IMR-90 (cell line): ENCODE measurements at regions not wholly inside any gene's neighbourhood (a gene's known extent, or its start where the extent isn't known, plus 50 kb on each side); places are given as distances from the start of the nearest gene placed in this dataset.

Experiments used
- ATAC-seq: fragments of 200-7000 bp; cut with Tn5 transposase; 2 replicates; pipeline ENCODE4 v1.9.1; 2020; ENCODE audit warnings: low read depth, mild to moderate bottlenecking, moderate library complexity
- BruUV-seq: library from RNA; stranded (reverse); fragments of 400-500 nt; replicated peaks from 2 replicates; lab custom pipeline; 2021; lab: Mats Ljungman, UMichigan
- CTCF ChIA-PET: fragments of 300-600 bp; formaldehyde crosslinking; extraction: SDS; loops from one replicate; lab custom pipeline; 2021; ENCODE audit warnings: antibody characterized with exemption; lab: Yijun Ruan, JAX
- POLR2A ChIA-PET: fragments of 300-600 bp; sonication (Branson Sonifier 250); formaldehyde crosslinking; loops from one replicate; lab custom pipeline; 2022; ENCODE audit warnings: antibody characterized with exemption; ENCODE audit not compliant: unreplicated experiment; lab: Charles Lee
- DNase-seq: peaks from one replicate; pipeline ENCODE4 v3.0.0; 2013
- H2AFZ ChIP-seq: replicated peaks from 2 replicates; pipeline ENCODE3; 2013; ENCODE audit warnings: low read length, mild to moderate bottlenecking; ENCODE audit not compliant: poor library complexity
- H2AK5ac ChIP-seq: 2 replicates; pipeline ENCODE4 v1.6.1; 2013; ENCODE audit warnings: low read depth, low read length, inconsistent platforms
- H2AK9ac ChIP-seq: replicated peaks from 2 replicates; pipeline ENCODE3; 2013; ENCODE audit warnings: mild to moderate bottlenecking, low read depth, low read length, moderate library complexity; ENCODE audit not compliant: poor library complexity
- H2BK120ac ChIP-seq: 2 replicates; pipeline ENCODE4 v1.6.1; 2013; ENCODE audit warnings: low read depth, low read length, inconsistent platforms
- H2BK15ac ChIP-seq: 3 replicates; pipeline ENCODE4 v1.6.1; 2013; ENCODE audit warnings: low read depth, low read length, inconsistent platforms
- H2BK20ac ChIP-seq: 2 replicates; pipeline ENCODE4 v1.6.1; 2013; ENCODE audit warnings: low read depth, mild to moderate bottlenecking, inconsistent platforms, low read length, moderate library complexity
- H2BK5ac ChIP-seq: 2 replicates; pipeline ENCODE4 v1.6.1; 2013; ENCODE audit warnings: mild to moderate bottlenecking, low read depth, low read length, inconsistent platforms; ENCODE audit not compliant: poor library complexity, severe bottlenecking
- H3K14ac ChIP-seq: replicated peaks from 2 replicates; pipeline ENCODE4 v1.6.1; 2013; ENCODE audit warnings: low read depth, low read length, inconsistent platforms
- H3K18ac ChIP-seq: 2 replicates; pipeline ENCODE4 v1.6.1; 2013; ENCODE audit warnings: low read depth, low read length, control low read depth
- H3K23ac ChIP-seq: 2 replicates; pipeline ENCODE4 v1.6.1; 2013; ENCODE audit warnings: low read depth, low read length, inconsistent platforms
- H3K27ac ChIP-seq: 2 replicates; pipeline ENCODE4 v1.5.1; 2013; ENCODE audit warnings: mild to moderate bottlenecking, control low read depth, low read length; ENCODE audit not compliant: insufficient read depth
- H3K27me3 ChIP-seq: 2 replicates; pipeline ENCODE4 v1.6.1; 2013; ENCODE audit warnings: low read length; ENCODE audit not compliant: control insufficient read depth, insufficient read depth
- H3K36me3 ChIP-seq: 2 replicates; pipeline ENCODE4 v1.6.1; 2013; ENCODE audit warnings: low read length, mixed read lengths; ENCODE audit not compliant: control insufficient read depth, insufficient read depth
- H3K4ac ChIP-seq: 2 replicates; pipeline ENCODE4 v1.6.1; 2013; ENCODE audit warnings: low read depth, low read length, inconsistent platforms
- H3K4me1 ChIP-seq: 2 replicates; pipeline ENCODE4 v1.6.1; 2013; ENCODE audit warnings: low read length, mixed read lengths; ENCODE audit not compliant: control insufficient read depth, insufficient read depth
- H3K4me2 ChIP-seq: 2 replicates; pipeline ENCODE4 v1.6.1; 2013; ENCODE audit warnings: low read depth, mild to moderate bottlenecking, control low read depth, low read length, moderate library complexity
- H3K4me3 ChIP-seq: 2 replicates; pipeline ENCODE4 v1.5.1; 2013; ENCODE audit warnings: low read depth, mild to moderate bottlenecking, control low read depth, low read length, moderate library complexity; ENCODE audit not compliant: insufficient read depth
- H3K56ac ChIP-seq: 2 replicates; pipeline ENCODE4 v1.6.1; 2013; ENCODE audit warnings: low read length, inconsistent platforms; ENCODE audit not compliant: insufficient read depth; ENCODE audit errors: extremely low read depth
- H3K79me1 ChIP-seq, 2 experiments: 2 replicates each; pipeline ENCODE4 v1.6.1; 2013; ENCODE audit warnings: low read length in 2 of 2, inconsistent platforms in 1 of 2, low read depth in 1 of 2
- H3K9ac ChIP-seq: 2 replicates; pipeline ENCODE4 v1.6.1; 2013; ENCODE audit warnings: low read depth, low read length, control low read depth
- H3K9me1 ChIP-seq: 2 replicates; pipeline ENCODE4 v1.6.1; 2013; ENCODE audit warnings: low read length, inconsistent platforms; ENCODE audit not compliant: insufficient read depth
- H3K9me3 ChIP-seq: 2 replicates; pipeline ENCODE4 v1.6.1; 2013; ENCODE audit warnings: low read length; ENCODE audit not compliant: control insufficient read depth, insufficient read depth
- H4K20me1 ChIP-seq: 2 replicates; pipeline ENCODE4 v1.6.1; 2013; ENCODE audit warnings: low read length, inconsistent platforms; ENCODE audit not compliant: insufficient read depth
- H4K5ac ChIP-seq: 2 replicates; pipeline ENCODE4 v1.6.1; 2013; ENCODE audit warnings: mild to moderate bottlenecking, low read depth, low read length, control low read depth
- H4K8ac ChIP-seq, 2 experiments: 2 replicates each; pipeline ENCODE4 v1.6.1; 2013; ENCODE audit warnings: low read depth in 2 of 2, low read length in 2 of 2, control low read depth in 1 of 2, inconsistent platforms in 1 of 2
- H4K91ac ChIP-seq: 2 replicates; pipeline ENCODE4 v1.6.1; 2013; ENCODE audit warnings: low read depth, low read length, inconsistent platforms; ENCODE audit not compliant: insufficient read depth
- BHLHE40 ChIP-seq: fragments of 150-350 bp; IDR thresholded peaks from 2 replicates; pipeline ENCODE4 v1.6.1; 2016; ENCODE audit warnings: mild to moderate bottlenecking, low read depth, low read length
- CEBPB ChIP-seq: IDR thresholded peaks from 2 replicates; pipeline ENCODE4 v1.6.1; 2012; ENCODE audit warnings: low read depth, low read length, improper control_type of control experiment
- CHD1 ChIP-seq: IDR thresholded peaks from 2 replicates; pipeline ENCODE4 v1.6.1; 2012; ENCODE audit warnings: low read depth, low read length, improper control_type of control experiment
- CTCF ChIP-seq: conservative IDR thresholded peaks from 2 replicates; pipeline ENCODE4 v1.5.1; 2012; ENCODE audit warnings: mild to moderate bottlenecking, low read depth, low read length, improper control_type of control experiment
- MAZ ChIP-seq: IDR thresholded peaks from 2 replicates; pipeline ENCODE4 v1.6.1; 2012; ENCODE audit warnings: low read depth, mild to moderate bottlenecking, low read length, improper control_type of control experiment, moderate library complexity, borderline replicate concordance
- NFE2L2 ChIP-seq: fragments of 150-350 bp; IDR thresholded peaks from 2 replicates; pipeline ENCODE4 v1.6.1; 2016; ENCODE audit warnings: low read depth, mild to moderate bottlenecking, low read length
- POLR2A ChIP-seq: IDR thresholded peaks from 2 replicates; pipeline ENCODE4 v1.6.1; 2012; ENCODE audit warnings: mild to moderate bottlenecking, low read depth, low read length
- RFX5 ChIP-seq: IDR thresholded peaks from 2 replicates; pipeline ENCODE4 v1.8.0; 2012; ENCODE audit warnings: low read depth, mild to moderate bottlenecking, low read length, moderate library complexity
- dilution Hi-C: fragments of 300-500 bp; cut with HindIII; formaldehyde crosslinking; loops from one replicate; pipeline ENCODE4 v1.14.3; 2018; ENCODE audit warnings: low sequenced_read_pairs; ENCODE audit not compliant: unreplicated experiment
- in situ Hi-C: fragments of 300-500 bp; cut with MboI; formaldehyde crosslinking; loops from 3 replicates; pipeline ENCODE4 v1.14.3; 2019; ENCODE audit warnings: low sequenced_read_pairs, inconsistent platforms, mixed read lengths
- intact Hi-C: fragments of 100-400 bp; cut with micrococcal nuclease; formaldehyde crosslinking; loops from 2 replicates; pipeline ENCODE4 v1.10.0; 2022

- Histone ChIP-seq H3K56ac (peak overlapping the region; percentile 55; the same call in 1 of the 2 replicates), H3K9ac (no peak overlapping the region), H2BK20ac (peak overlapping the region; percentile 66), H3K36me3 (no peaks in the 10 kb centered on the region), H3K14ac (peak overlapping the region; percentile 86), H4K20me1 (no peaks in the 10 kb centered on the region), H2AK5ac (0 out of 2 replicates have a peak overlapping the region, but pooled peaks have one; percentile 12), H3K4me3 (no peak overlapping the region), H4K8ac (peak overlapping the region; percentile 17 to 60), H3K4me1 (peaks cover 12% of the 10 kb centered on the region), H2BK120ac (peak overlapping the region; percentile 98), H3K23ac (peak overlapping the region; percentile 78; the same call in 1 of the 2 replicates), H3K4me2 (no peak overlapping the region), H3K9me3 (no peaks in the 10 kb centered on the region), H3K9me1 (peaks cover 3% of the 10 kb centered on the region), H3K18ac (peak overlapping the region; percentile 50), H2BK5ac (peak overlapping the region; percentile 78), H3K27ac (no peak overlapping the region; the same call in 1 of the 2 replicates), H3K4ac (peak overlapping the region; percentile 94; the same call in 1 of the 2 replicates), H2AFZ (no peak overlapping the region), H3K79me1 (no peaks in the 10 kb centered on the region; a peak in 2 of 4 replicates), H4K5ac (peak overlapping the region; percentile 79; the same call in 1 of the 2 replicates), H4K91ac (peak overlapping the region; percentile 92), H3K27me3 (no peaks in the 10 kb centered on the region), H2BK15ac (peak overlapping the region; percentile 9; the same call in 2 of the 3 replicates), H2AK9ac (no peak overlapping the region)
- ATAC-seq (no peak), DNase-seq (peak; percentile 34)
- 0 out of 2 replicates have a peak, but pooled peaks have one; percentile 4 for TF ChIP-seq CEBPB
- TF ChIP-seq CHD1 = no peak
- TF ChIP-seq RFX5 = no peak
- no peak for TF ChIP-seq POLR2A
- TF ChIP-seq BHLHE40 = no peak
- TF ChIP-seq MAZ = no peak
- TF ChIP-seq CTCF = no peak
- TF ChIP-seq NFE2L2 = no peak
- POLR2A ChIA-PET = no interaction called here
- in situ Hi-C loops (no loop called here), dilution Hi-C loops (no loop called here), intact Hi-C loops (loop anchor here (2.0 to 5.0 kb wide), 3 partner anchors 34 to 55 kb away; no protein-coding TSS in a partner anchor)
- no TSS peak for BruUV-seq
- CTCF ChIA-PET = interaction anchor here (0.6 to 1.0 kb wide), 2 partner anchors 16 to 58 kb away, joined by 3 read pairs; no protein-coding TSS in a partner anchor
These were observed 502.1 kb upstream of the PAPPA start for GRCh38 chr9:115651461-115651860.
